AG09309 (cell line): ENCODE measurements at regions not wholly inside any gene's neighbourhood (a gene's known extent, or its start where the extent isn't known, plus 50 kb on each side); places are given as distances from the start of the nearest gene placed in this dataset.
"Not testable (repeated sequence)": the region's sequence is repeated elsewhere in the genome, so short reads cannot be mapped to it uniquely, and the experiment has no call there.

Source experiments
- DNase-seq: peaks from one replicate; pipeline ENCODE4 v3.0.0-alpha.2; 2010; ENCODE audit warnings: low read depth
- H3K4me3 ChIP-seq: 2 replicates; pipeline ENCODE4 v1.5.1; 2011; ENCODE audit warnings: mild to moderate bottlenecking, low read depth, low read length, moderate library complexity; ENCODE audit not compliant: control insufficient read depth
- TF ChIP-seq, protein P1 (sequence below): IDR thresholded peaks from 2 replicates; pipeline ENCODE4 v1.5.1; 2011; ENCODE audit warnings: mild to moderate bottlenecking, low read depth, low read length, inconsistent platforms; ENCODE audit not compliant: insufficient read depth, control insufficient read depth; ENCODE audit errors: missing control alignments

DNA sequence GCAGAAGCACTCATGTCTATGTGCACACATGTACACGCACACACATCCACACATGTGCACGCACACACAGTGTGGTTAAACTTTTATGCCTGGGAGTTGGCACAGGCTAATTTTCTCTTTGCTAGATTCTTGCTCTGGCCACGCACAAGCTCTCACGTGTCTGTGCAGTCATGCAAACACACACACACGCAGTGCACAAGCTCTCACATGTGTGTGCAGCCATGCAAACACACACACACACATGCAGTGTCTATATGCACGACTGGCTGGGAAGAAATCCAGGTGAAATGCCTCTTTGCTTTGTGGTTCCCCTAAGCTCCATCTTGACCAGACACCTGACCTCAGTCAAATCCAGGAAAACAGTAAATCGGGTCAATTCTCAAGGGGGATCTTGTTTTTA lies 138.0 kb downstream of the SHOX start:
- DNase-seq: no peak
- no peak overlapping the region for H3K4me3 ChIP-seq
- TF ChIP-seq, protein P1, sequence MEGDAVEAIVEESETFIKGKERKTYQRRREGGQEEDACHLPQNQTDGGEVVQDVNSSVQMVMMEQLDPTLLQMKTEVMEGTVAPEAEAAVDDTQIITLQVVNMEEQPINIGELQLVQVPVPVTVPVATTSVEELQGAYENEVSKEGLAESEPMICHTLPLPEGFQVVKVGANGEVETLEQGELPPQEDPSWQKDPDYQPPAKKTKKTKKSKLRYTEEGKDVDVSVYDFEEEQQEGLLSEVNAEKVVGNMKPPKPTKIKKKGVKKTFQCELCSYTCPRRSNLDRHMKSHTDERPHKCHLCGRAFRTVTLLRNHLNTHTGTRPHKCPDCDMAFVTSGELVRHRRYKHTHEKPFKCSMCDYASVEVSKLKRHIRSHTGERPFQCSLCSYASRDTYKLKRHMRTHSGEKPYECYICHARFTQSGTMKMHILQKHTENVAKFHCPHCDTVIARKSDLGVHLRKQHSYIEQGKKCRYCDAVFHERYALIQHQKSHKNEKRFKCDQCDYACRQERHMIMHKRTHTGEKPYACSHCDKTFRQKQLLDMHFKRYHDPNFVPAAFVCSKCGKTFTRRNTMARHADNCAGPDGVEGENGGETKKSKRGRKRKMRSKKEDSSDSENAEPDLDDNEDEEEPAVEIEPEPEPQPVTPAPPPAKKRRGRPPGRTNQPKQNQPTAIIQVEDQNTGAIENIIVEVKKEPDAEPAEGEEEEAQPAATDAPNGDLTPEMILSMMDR: no peak

DNA sequence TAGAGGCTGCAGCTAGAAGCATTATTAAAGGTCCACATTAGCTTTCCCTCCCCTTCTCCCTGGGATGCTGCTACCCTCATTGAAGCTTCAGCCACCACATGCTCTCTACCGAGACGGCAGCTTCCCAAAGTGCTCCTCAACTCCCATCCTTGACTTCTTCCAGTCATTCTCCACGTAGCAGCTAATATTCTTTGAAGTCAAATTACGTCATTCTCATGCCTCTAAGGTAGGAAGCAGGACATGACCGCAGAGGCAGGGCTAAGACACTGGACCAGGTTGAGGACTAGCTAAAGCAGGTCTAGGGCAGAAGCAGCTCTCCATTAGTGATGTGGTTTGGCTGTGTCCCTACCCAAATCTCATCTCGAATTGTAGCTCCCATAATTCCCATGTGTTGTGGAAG lies 128.3 kb downstream of the SHOX start:
- DNase-seq: no peak
- no peak overlapping the region for H3K4me3 ChIP-seq
- TF ChIP-seq, protein P1: no peak

DNA sequence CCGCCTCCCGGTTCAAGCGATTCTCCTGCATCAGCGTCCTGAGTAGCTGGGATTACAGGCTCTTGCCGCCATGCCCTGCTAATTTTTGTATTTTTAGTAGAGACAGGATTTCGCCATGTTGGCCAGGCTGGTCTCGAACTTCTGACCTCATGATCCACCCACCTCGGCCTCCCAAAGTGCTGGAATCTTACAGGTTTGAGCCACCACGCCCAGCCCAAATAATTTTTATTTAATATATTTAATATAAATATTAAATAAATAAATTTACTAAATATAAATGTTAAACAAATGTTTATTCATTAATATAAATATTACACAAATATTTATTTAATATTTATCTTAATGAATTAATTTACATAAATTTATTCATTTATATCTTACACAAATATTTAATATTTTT lies 120.2 kb downstream of the SHOX start:
- DNase-seq: no peak
- H3K4me3 ChIP-seq: no peak overlapping the region
- TF ChIP-seq, protein P1: no peak

DNA sequence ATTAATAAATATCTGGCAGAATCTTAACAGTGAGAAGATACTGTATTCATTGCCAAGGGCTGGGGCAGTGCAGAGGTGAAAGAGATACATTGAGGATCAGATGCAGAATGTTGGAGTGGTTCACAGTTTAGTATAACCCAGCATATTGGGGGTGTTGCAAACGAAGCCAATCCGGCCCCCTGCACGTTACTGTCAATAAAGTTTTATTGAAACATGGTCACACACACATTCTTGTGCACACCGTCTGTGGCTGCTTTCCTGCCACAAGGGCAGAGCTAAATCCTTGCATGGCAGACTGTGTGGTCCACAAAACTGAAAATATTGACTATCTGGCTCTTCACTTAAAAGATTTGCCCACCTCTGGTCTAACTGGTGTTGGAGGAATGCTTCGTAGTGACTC lies 119.7 kb downstream of the SHOX start:
- TF ChIP-seq, protein P1: no peak
- no peak for DNase-seq
- no peak overlapping the region for H3K4me3 ChIP-seq

DNA sequence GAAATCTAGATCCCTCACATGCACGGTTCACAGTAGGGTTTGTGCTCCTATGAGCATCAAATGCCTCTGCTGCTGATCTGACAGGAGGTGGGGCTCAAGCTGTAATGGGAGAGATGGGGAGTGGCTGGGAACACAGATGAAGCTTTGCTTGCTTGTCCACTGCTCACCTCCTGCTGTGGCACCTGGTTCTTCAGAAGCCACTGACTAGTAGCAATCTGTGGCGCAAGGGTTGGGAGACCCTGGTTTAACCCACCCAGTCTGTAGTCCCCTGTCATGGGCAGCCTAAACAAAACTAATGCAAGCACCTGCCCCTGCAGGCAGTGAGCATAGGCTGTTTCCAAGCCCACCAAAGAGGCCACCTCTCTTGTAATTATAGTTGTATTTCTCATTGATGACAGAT lies 116.6 kb downstream of the SHOX start:
- TF ChIP-seq, protein P1: no peak
- no peak overlapping the region for H3K4me3 ChIP-seq
- no peak for DNase-seq

DNA sequence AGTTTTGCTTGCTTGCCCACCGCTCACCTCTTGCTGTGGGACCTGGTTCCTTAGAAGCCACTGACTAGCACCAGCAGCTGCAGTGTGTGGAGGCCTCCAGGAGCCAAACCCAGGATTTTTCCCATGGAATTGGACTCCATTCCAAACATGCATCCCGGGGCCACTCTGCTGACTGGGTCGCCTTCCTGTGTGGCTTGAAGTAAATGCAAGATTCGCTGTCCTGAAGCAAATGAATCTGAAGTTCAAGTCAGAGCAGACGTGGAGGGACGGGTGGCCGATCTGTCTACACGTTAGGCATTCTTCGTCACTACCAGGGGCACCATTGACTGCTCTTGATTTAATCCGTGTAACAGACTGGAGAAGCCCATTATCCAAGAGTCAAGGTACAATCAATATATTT lies 109.0 kb downstream of the SHOX start:
- TF ChIP-seq, protein P1: no peak
- H3K4me3 ChIP-seq: no peak overlapping the region
- no peak for DNase-seq

DNA sequence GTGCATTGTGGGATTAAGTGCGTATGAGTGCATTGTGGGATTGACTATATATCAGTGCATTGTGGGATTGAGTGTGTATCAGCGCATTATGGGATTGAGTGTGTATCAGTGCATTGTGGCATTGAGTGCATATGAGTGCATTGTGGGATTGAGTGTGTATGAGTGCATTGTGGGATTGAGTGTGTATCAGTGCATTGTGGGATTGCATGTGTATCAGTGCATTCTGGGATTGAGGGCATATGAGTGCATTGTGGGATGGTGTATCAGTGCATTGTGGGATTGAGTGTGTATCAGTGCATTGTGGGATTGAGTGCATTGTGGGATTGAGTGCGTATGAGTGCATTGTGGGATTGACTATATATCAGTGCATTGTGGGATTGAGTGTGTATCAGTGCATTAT lies 106.4 kb downstream of the SHOX start:
- H3K4me3 ChIP-seq, DNase-seq: not testable (repeated sequence)
